ENCODE measurements at regions not wholly inside any gene's neighbourhood (a gene's known extent, or its start where the extent isn't known, plus 50 kb on each side); places are given as distances from the start of the nearest gene placed in this dataset.
"Not testable (repeated sequence)": the region's sequence is repeated elsewhere in the genome, so short reads cannot be mapped to it uniquely, and the experiment has no call there.

- peaks cover 7% of the 10 kb centered on the region for H3K9me3 Mint-ChIP-seq (ENCODE audit: unreplicated experiment)
- no peaks in the 10 kb centered on the region for H3K36me3 Mint-ChIP-seq (ENCODE audit: low read depth, unreplicated experiment)
- no peak for TF ChIP-seq CTCF (IDR thresholded peaks at IDR 0.05; ENCODE audit: unreplicated experiment)
- peaks cover 5% of the 10 kb centered on the region for H3K27me3 Mint-ChIP-seq (ENCODE audit: unreplicated experiment)
- H3K4me3 Mint-ChIP-seq (ENCODE audit: unreplicated experiment): no peak overlapping the region
- H3K27ac Mint-ChIP-seq (ENCODE audit: unreplicated experiment): no peak overlapping the region
- H3K4me1 Mint-ChIP-seq (ENCODE audit: unreplicated experiment): peaks cover 3% of the 10 kb centered on the region
- DNase-seq (ENCODE audit: low spot score): no peak
Measured at GRCh38 chr1:59201341-59201740, 95.6 kb upstream of the FGGY start.

- Mint-ChIP-seq H3K27ac (ENCODE audit: unreplicated experiment) (no peak overlapping the region), H3K36me3 (ENCODE audit: low read depth, unreplicated experiment) (no peaks in the 10 kb centered on the region), H3K27me3 (ENCODE audit: unreplicated experiment) (peaks cover 5% of the 10 kb centered on the region), H3K4me3 (ENCODE audit: unreplicated experiment) (no peak overlapping the region), H3K4me1 (ENCODE audit: unreplicated experiment) (peaks cover 3% of the 10 kb centered on the region), H3K9me3 (ENCODE audit: unreplicated experiment) (peaks cover 7% of the 10 kb centered on the region)
- no peak for TF ChIP-seq CTCF (IDR thresholded peaks at IDR 0.05; ENCODE audit: unreplicated experiment)
- no peak for DNase-seq (ENCODE audit: low spot score)
Measured at GRCh38 chr1:59202455-59202854, 94.4 kb upstream of the FGGY start.

GRCh38 chr1:59204001-59204400 is 92.9 kb upstream of the FGGY start:
- no peak overlapping the region for H3K27ac Mint-ChIP-seq (ENCODE audit: unreplicated experiment)
- peak; percentile 3 for DNase-seq (ENCODE audit: low spot score)
- TF ChIP-seq CTCF (IDR thresholded peaks at IDR 0.05; ENCODE audit: unreplicated experiment): no peak
- no peak overlapping the region for H3K4me3 Mint-ChIP-seq (ENCODE audit: unreplicated experiment)
- H3K4me1 Mint-ChIP-seq (ENCODE audit: unreplicated experiment): peaks cover 3% of the 10 kb centered on the region
- peaks cover 5% of the 10 kb centered on the region for H3K27me3 Mint-ChIP-seq (ENCODE audit: unreplicated experiment)
- H3K36me3 Mint-ChIP-seq (ENCODE audit: low read depth, unreplicated experiment): peaks cover 4% of the 10 kb centered on the region
- H3K9me3 Mint-ChIP-seq (ENCODE audit: unreplicated experiment): peaks cover 7% of the 10 kb centered on the region

GRCh38 chr1:59206616-59207015 is 90.3 kb upstream of the FGGY start:
- not testable (repeated sequence) for H3K27me3 Mint-ChIP-seq (ENCODE audit: unreplicated experiment); DNase-seq (ENCODE audit: low spot score); H3K4me1 Mint-ChIP-seq (ENCODE audit: unreplicated experiment); H3K36me3 Mint-ChIP-seq (ENCODE audit: low read depth, unreplicated experiment); H3K4me3 Mint-ChIP-seq (ENCODE audit: unreplicated experiment); H3K27ac Mint-ChIP-seq (ENCODE audit: unreplicated experiment)
- peaks cover 11% of the 10 kb centered on the region for H3K9me3 Mint-ChIP-seq (ENCODE audit: unreplicated experiment)

GRCh38 chr1:59210430-59210829 is 86.5 kb upstream of the FGGY start:
- not testable (repeated sequence) for H3K36me3 Mint-ChIP-seq (ENCODE audit: low read depth, unreplicated experiment); H3K27me3 Mint-ChIP-seq (ENCODE audit: unreplicated experiment); H3K4me3 Mint-ChIP-seq (ENCODE audit: unreplicated experiment); DNase-seq (ENCODE audit: low spot score); H3K4me1 Mint-ChIP-seq (ENCODE audit: unreplicated experiment); H3K27ac Mint-ChIP-seq (ENCODE audit: unreplicated experiment); H3K9me3 Mint-ChIP-seq (ENCODE audit: unreplicated experiment)

- Mint-ChIP-seq H3K27me3 (ENCODE audit: unreplicated experiment) (peaks cover 2% of the 10 kb centered on the region), H3K9me3 (ENCODE audit: unreplicated experiment) (peaks cover 9% of the 10 kb centered on the region), H3K4me1 (ENCODE audit: unreplicated experiment) (no peaks in the 10 kb centered on the region), H3K4me3 (ENCODE audit: unreplicated experiment) (no peak overlapping the region), H3K36me3 (ENCODE audit: low read depth, unreplicated experiment) (peaks cover 6% of the 10 kb centered on the region), H3K27ac (ENCODE audit: unreplicated experiment) (no peak overlapping the region)
- DNase-seq (ENCODE audit: low spot score): no peak
- no peak for TF ChIP-seq CTCF (IDR thresholded peaks at IDR 0.05; ENCODE audit: unreplicated experiment)
Measured at GRCh38 chr1:59212706-59213105, 84.2 kb upstream of the FGGY start.

Measured in endothelial cell (in vitro differentiated cells).